ENCODE measurements at regions not wholly inside any gene's neighbourhood (a gene's known extent, or its start where the extent isn't known, plus 50 kb on each side); places are given as distances from the start of the nearest gene placed in this dataset.

GRCh38 chr1:221161571-221162041 lies 282.4 kb downstream of the HLX start:
- TF ChIP-seq, protein P1, sequence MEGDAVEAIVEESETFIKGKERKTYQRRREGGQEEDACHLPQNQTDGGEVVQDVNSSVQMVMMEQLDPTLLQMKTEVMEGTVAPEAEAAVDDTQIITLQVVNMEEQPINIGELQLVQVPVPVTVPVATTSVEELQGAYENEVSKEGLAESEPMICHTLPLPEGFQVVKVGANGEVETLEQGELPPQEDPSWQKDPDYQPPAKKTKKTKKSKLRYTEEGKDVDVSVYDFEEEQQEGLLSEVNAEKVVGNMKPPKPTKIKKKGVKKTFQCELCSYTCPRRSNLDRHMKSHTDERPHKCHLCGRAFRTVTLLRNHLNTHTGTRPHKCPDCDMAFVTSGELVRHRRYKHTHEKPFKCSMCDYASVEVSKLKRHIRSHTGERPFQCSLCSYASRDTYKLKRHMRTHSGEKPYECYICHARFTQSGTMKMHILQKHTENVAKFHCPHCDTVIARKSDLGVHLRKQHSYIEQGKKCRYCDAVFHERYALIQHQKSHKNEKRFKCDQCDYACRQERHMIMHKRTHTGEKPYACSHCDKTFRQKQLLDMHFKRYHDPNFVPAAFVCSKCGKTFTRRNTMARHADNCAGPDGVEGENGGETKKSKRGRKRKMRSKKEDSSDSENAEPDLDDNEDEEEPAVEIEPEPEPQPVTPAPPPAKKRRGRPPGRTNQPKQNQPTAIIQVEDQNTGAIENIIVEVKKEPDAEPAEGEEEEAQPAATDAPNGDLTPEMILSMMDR (IDR thresholded peaks at IDR 0.05 in 8 of 11, conservative IDR thresholded peaks at IDR 0.05 in 3 of 11) = no peak
- no peak for TF ChIP-seq POLR2AphosphoS5 (IDR thresholded peaks at IDR 0.05)

Measured in spleen (tissue), 7 donors.